ENCODE measurements at regions not wholly inside any gene's neighbourhood (a gene's known extent, or its start where the extent isn't known, plus 50 kb on each side); places are given as distances from the start of the nearest gene placed in this dataset.

DNA sequence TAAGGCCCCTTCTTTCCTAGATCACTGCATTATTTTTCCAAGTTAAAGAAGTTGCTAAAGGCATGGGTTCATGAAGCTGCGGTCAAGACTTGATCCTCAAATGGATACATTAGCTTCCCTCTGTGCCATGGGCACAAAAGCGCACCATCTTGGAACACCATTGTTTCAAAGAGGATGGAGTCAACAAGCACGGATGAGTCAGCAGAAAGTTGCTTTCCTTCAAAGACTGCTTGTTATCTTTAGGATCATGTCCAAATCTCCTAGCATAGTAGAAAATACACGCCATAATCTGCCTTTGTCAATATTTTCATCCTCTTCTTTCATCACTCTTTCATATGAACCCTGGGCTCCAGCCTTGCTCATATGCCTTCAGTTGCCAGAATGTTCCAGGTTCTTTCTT is 226.8 kb upstream of the GATB start:
- Histone ChIP-seq H3K79me2 (ENCODE audit: insufficient read depth, low read length) (no peaks in the 10 kb centered on the region), H3K4me1 (ENCODE audit: control insufficient read depth in 1 of 2, insufficient read depth in 2 of 2, low read length in 2 of 2) (no peaks in the 10 kb centered on the region), H3K4me2 (replicated peaks; ENCODE audit: extremely low read depth, low read length, poor library complexity, severe bottlenecking) (no peak overlapping the region), H3K4me3 (replicated peaks in 1 of 3; ENCODE audit: low read depth in 2 of 3, low read length in 3 of 3) (no peak overlapping the region), H3K9ac (ENCODE audit: insufficient read depth, low read length, poor library complexity, severe bottlenecking) (no peak overlapping the region), H4K20me1 (ENCODE audit: insufficient read depth, low read length) (no peaks in the 10 kb centered on the region), H3K36me3 (replicated peaks in 1 of 2; ENCODE audit: control insufficient read depth in 1 of 2, insufficient read depth in 2 of 2, low read length in 2 of 2) (no peaks in the 10 kb centered on the region), H3K9me3 (replicated peaks in 1 of 2; ENCODE audit: control insufficient read depth in 1 of 2, insufficient read depth in 1 of 2, low read length in 2 of 2) (no peaks in the 10 kb centered on the region), H3K27ac (ENCODE audit: low read depth in 1 of 2, low read length in 2 of 2) (no peak overlapping the region), H3K27me3 (ENCODE audit: control insufficient read depth in 2 of 2, insufficient read depth in 2 of 2, low read length in 2 of 2) (no peaks in the 10 kb centered on the region), H2AFZ (ENCODE audit: insufficient read depth, low read depth, low read length, poor library complexity, severe bottlenecking) (no peak overlapping the region)
- Mint-ChIP-seq H3K36me3 (no peaks in the 10 kb centered on the region), H3K27ac (no peak overlapping the region), H3K4me1 (no peaks in the 10 kb centered on the region), H3K9me3 (peaks cover 0 to 2% (median 0%) of the 10 kb centered on the region in 7 donors), H3K27me3 (ENCODE audit: low read depth in 3 of 3) (peaks cover 1 to 4% (median 4%) of the 10 kb centered on the region in 3 donors), H3K4me3 (no peak overlapping the region)
- 91% methylated on average over 4 of the region's 4 CpGs for WGBS (ENCODE audit: insufficient coverage)
- no peak for TF ChIP-seq CTCF (IDR thresholded peaks at IDR 0.05)
- intact Hi-C loops (cut with micrococcal nuclease): no loop called here
- no peak for DNase-seq

DNA sequence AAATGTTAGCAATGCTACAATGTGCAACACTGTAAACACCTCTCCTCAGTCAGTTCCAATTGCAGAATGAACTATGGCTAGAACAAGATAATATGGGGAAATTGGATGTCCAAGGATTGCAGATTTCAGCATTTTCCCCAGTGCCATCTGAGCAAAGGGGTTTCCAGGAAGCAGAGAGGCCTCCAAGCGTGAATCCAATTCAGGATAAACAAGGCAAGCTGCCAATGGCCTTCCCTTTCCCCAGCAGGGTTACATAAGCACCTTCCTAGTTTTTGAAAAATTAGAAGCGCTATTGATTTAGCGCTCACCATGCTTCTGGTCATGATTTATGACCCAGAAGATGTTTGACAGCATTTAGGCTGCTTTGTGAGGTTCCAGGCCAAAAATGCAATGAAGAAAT is 223.0 kb upstream of the GATB start:
- TF ChIP-seq CTCF (IDR thresholded peaks at IDR 0.05): no peak
- no peaks in the 10 kb centered on the region for H3K4me1 Mint-ChIP-seq
- Histone ChIP-seq H3K4me2 (replicated peaks; ENCODE audit: extremely low read depth, low read length, poor library complexity, severe bottlenecking) (no peak overlapping the region), H3K27ac (ENCODE audit: low read depth in 1 of 2, low read length in 2 of 2) (no peak overlapping the region), H3K79me2 (ENCODE audit: insufficient read depth, low read length) (no peaks in the 10 kb centered on the region), H3K4me1 (ENCODE audit: control insufficient read depth in 1 of 2, insufficient read depth in 2 of 2, low read length in 2 of 2) (no peaks in the 10 kb centered on the region), H3K9ac (ENCODE audit: insufficient read depth, low read length, poor library complexity, severe bottlenecking) (no peak overlapping the region), H2AFZ (ENCODE audit: insufficient read depth, low read depth, low read length, poor library complexity, severe bottlenecking) (no peak overlapping the region), H4K20me1 (ENCODE audit: insufficient read depth, low read length) (no peaks in the 10 kb centered on the region), H3K9me3 (replicated peaks in 1 of 2; ENCODE audit: control insufficient read depth in 1 of 2, insufficient read depth in 1 of 2, low read length in 2 of 2) (peaks cover 0 to 3% of the 10 kb centered on the region in 2 donors), H3K27me3 (ENCODE audit: control insufficient read depth in 2 of 2, insufficient read depth in 2 of 2, low read length in 2 of 2) (no peaks in the 10 kb centered on the region), H3K36me3 (replicated peaks in 1 of 2; ENCODE audit: control insufficient read depth in 1 of 2, insufficient read depth in 2 of 2, low read length in 2 of 2) (no peaks in the 10 kb centered on the region), H3K4me3 (replicated peaks in 1 of 3; ENCODE audit: low read depth in 2 of 3, low read length in 3 of 3) (no peak overlapping the region)
- H3K4me3 Mint-ChIP-seq: no peak overlapping the region
- no peak overlapping the region for H3K27ac Mint-ChIP-seq
- peaks cover 1 to 4% (median 4%) of the 10 kb centered on the region in 3 donors for H3K27me3 Mint-ChIP-seq (ENCODE audit: low read depth in 3 of 3)
- H3K9me3 Mint-ChIP-seq: peaks cover 0 to 11% (median 3%) of the 10 kb centered on the region in 7 donors
- intact Hi-C loops (cut with micrococcal nuclease): no loop called here
- no peaks in the 10 kb centered on the region for H3K36me3 Mint-ChIP-seq
- no peak for DNase-seq
- 50% methylated on average over 1 of the region's 3 CpGs for WGBS (ENCODE audit: insufficient coverage)

Data from CD14-positive monocyte (primary cell).